Adrenal gland (tissue), 9 donors: ENCODE measurements at regions not wholly inside any gene's neighbourhood (a gene's known extent, or its start where the extent isn't known, plus 50 kb on each side); places are given as distances from the start of the nearest gene placed in this dataset.
A peak's percentile ranks its signal among the peaks of the same experiment; 100 is the strongest.

Experiments used
- DNase-seq, 7 donors: peaks; one replicate each; pipeline ENCODE4 v3.0.0-alpha.2; 2019 to 2020
- H3K27ac ChIP-seq, 5 donors: fragments of 200-600 bp; sonication (generic) in 4 of 5; 1 replicate in 3 of 5; 2 replicates in 2 of 5; pipeline versions ENCODE4 v1.5.1 to v1.8.0; 2016 to 2020; ENCODE audit warnings: mild to moderate bottlenecking in 1 of 5
- H3K27me3 ChIP-seq: fragments of 200-600 bp; 2 replicates; pipeline ENCODE4 v1.8.0; 2021
- H3K36me3 ChIP-seq, 2 donors: fragments of 200-600 bp; replicated peaks in 1 of 2; 1 replicate in 1 of 2; 2 replicates in 1 of 2; pipeline versions ENCODE4 v1.5.1 to v1.8.0; 2018 to 2022
- H3K4me1 ChIP-seq, 2 donors: fragments of 200-600 bp; replicated peaks in 1 of 2; 1 replicate in 1 of 2; 2 replicates in 1 of 2; pipeline versions ENCODE4 v1.5.1 to v1.8.0; 2018 to 2021
- H3K4me3 ChIP-seq, 4 donors: fragments of 200-600 bp; sonication (generic) in 3 of 4; one replicate each; pipeline ENCODE4 v1.5.1; 2016 to 2018
- H3K9me3 ChIP-seq, 3 donors: fragments of 200-600 bp; sonication (generic) in 1 of 3; replicated peaks in 1 of 3; 1 replicate in 2 of 3; 2 replicates in 1 of 3; pipeline versions ENCODE4 v1.5.1 to v1.8.0; 2016 to 2021
- POLR2A ChIP-seq, 2 donors: fragments of 450-650 bp; IDR thresholded peaks; one replicate each; pipeline ENCODE4 v1.6.1; 2017; ENCODE audit warnings: antibody characterized with exemption in 2 of 2, mild to moderate bottlenecking in 2 of 2, moderate library complexity in 1 of 2
- WGBS, 4 donors: extraction: QIAGEN DNeasy Blood & Tissue Kit in 2 of 4; methylation state at CpG; one replicate each; pipeline versions ENCODE4 v1.1.5 to v1.1.7; 2013 to 2017; 5-methylcytosine and 5-hydroxymethylcytosine counted together
- intact Hi-C, 2 donors: fragments of 100-400 bp; cut with DNase I; formaldehyde crosslinking; loops; one replicate each; pipeline versions ENCODE4 v1.14.1 to v1.15.0; 2022 to 2023
- TF ChIP-seq, protein P1 (sequence below), 6 experiments: fragments of 450-650 bp in 4 of 6; fragments of 200-600 bp in 2 of 6; sonication (generic) in 1 of 6; IDR thresholded peaks; 1 replicate in 5 of 6; 2 replicates in 1 of 6; pipeline versions ENCODE4 v1.5.1 to v1.8.0; 2016 to 2021; ENCODE audit warnings: antibody characterized with exemption in 6 of 6, mild to moderate bottlenecking in 2 of 6, moderate library complexity in 1 of 6
- donor health status: healthy with polysubstance abuse.
- donor health status: Bipolar disorder and iron deficiency.
- donor health status: DM: yes; HTN: yes; CAD: no.
- donor health status: DM: no; HTN: no; CAD: no.
- donor health status: DM: no; HTN: no; CAD: no.

DNA sequence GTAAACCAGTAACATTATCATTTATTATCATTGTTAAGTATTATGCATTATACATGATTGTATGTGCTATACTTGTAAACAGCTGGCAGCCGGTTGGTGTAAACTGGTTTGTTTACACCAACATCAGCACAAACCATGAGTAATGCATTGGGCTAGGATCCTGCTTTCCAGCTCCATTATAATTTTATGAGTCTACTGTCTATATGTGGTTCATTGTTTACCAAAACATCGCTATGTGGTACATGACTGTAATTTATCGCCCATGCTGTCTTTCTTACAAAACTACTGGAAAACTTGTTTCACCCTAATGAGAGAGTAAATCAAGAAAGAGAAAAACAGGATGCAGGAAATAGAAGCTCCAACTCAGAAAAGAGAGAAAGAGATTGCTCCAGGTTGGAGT is 224.8 kb upstream of the CBLB start:
- WGBS, 4 donors = 95 to 97% (median 95%) methylated on average over 3 of the region's 3 CpGs
- TF ChIP-seq, protein P1, sequence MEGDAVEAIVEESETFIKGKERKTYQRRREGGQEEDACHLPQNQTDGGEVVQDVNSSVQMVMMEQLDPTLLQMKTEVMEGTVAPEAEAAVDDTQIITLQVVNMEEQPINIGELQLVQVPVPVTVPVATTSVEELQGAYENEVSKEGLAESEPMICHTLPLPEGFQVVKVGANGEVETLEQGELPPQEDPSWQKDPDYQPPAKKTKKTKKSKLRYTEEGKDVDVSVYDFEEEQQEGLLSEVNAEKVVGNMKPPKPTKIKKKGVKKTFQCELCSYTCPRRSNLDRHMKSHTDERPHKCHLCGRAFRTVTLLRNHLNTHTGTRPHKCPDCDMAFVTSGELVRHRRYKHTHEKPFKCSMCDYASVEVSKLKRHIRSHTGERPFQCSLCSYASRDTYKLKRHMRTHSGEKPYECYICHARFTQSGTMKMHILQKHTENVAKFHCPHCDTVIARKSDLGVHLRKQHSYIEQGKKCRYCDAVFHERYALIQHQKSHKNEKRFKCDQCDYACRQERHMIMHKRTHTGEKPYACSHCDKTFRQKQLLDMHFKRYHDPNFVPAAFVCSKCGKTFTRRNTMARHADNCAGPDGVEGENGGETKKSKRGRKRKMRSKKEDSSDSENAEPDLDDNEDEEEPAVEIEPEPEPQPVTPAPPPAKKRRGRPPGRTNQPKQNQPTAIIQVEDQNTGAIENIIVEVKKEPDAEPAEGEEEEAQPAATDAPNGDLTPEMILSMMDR (IDR thresholded peaks at IDR 0.05) = no peak
- TF ChIP-seq POLR2A (IDR thresholded peaks at IDR 0.05) = no peak
- no peak overlapping the region for H3K27ac ChIP-seq
- H3K4me3 ChIP-seq = no peak overlapping the region
- DNase-seq = no peak
- no peaks in the 10 kb centered on the region for H3K27me3 ChIP-seq
- H3K9me3 ChIP-seq = no peaks in the 10 kb centered on the region
- intact Hi-C loops = no loop called here
- H3K36me3 ChIP-seq = no peaks in the 10 kb centered on the region
- H3K4me1 ChIP-seq = peaks cover 9 to 10% of the 10 kb centered on the region in 2 donors

DNA sequence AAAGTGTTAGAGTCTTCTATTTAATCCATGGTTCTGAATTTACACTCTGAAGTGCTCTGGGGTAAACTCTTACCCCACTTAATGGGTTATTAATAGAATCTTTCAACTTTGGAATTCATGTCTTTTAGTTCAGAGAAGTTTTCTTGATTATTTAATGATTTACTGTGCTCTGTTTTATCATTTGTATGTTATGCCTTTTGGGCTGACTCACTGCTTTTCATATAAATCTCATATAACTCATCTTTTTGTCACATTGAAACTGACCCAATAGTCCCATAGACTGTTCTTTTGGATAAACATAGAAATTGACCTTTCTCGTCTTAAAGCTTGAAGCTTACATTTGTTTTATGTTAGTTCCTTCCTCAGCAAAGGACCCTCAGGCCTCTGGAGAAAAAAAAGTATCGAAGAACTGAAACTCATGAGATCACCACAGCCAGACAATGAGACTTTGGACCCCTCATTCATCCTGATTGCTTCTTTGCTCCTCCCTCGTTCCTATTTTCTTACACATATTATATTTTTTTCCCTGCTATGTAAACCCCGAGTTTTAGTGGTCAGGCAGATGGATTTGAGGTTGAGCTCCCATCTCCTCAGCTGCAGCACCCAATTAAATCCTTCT is 229.1 kb upstream of the CBLB start:
- no peaks in the 10 kb centered on the region for H3K36me3 ChIP-seq
- H3K4me1 ChIP-seq = peaks cover 9 to 10% of the 10 kb centered on the region in 2 donors
- TF ChIP-seq, protein P1 (IDR thresholded peaks at IDR 0.05) = no peak
- TF ChIP-seq POLR2A (IDR thresholded peaks at IDR 0.05) = no peak
- WGBS, 4 donors = 42 to 57% (median 50%) methylated on average over 4 of the region's 4 CpGs
- no peaks in the 10 kb centered on the region for H3K27me3 ChIP-seq
- no peak overlapping the region for H3K4me3 ChIP-seq
- intact Hi-C loops = no loop called here
- H3K9me3 ChIP-seq = no peaks in the 10 kb centered on the region
- H3K27ac ChIP-seq = peak overlapping the region in 1 of 5 donors; percentile 7
- DNase-seq = no peak

DNA sequence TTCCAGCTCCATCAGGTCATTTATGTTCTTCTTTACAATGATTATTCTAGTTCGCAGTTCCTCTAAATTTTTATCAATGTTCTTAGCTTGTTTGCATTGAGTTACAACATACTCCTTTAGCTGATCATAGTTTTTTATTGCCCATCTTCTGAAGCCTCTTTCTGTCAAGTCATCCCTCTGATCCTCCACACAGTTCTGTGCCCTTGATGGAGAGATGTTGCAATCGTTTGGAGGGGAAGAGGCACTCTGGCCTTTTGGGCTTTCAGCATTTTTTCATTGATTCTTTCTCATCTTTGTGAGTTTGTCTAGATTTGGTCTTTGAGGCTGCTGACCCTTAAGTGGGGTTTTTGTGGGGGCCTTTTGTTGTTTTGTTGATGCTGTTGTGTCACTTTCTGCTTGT is 234.6 kb upstream of the CBLB start:
- intact Hi-C loops = no loop called here
- Histone ChIP-seq H3K36me3 (no peaks in the 10 kb centered on the region), H3K4me3 (no peak overlapping the region), H3K4me1 (no peaks in the 10 kb centered on the region), H3K9me3 (no peaks in the 10 kb centered on the region), H3K27ac (no peak overlapping the region), H3K27me3 (no peaks in the 10 kb centered on the region)
- peak in 2 of 7 donors; percentile 4 to 18 for DNase-seq
- TF ChIP-seq POLR2A (IDR thresholded peaks at IDR 0.05) = no peak
- TF ChIP-seq, protein P1 (IDR thresholded peaks at IDR 0.05) = no peak
- whole genome bisulfite sequencing, 4 donors = 51 to 64% (median 55%) methylated on average over 2 of the region's 2 CpGs

DNA sequence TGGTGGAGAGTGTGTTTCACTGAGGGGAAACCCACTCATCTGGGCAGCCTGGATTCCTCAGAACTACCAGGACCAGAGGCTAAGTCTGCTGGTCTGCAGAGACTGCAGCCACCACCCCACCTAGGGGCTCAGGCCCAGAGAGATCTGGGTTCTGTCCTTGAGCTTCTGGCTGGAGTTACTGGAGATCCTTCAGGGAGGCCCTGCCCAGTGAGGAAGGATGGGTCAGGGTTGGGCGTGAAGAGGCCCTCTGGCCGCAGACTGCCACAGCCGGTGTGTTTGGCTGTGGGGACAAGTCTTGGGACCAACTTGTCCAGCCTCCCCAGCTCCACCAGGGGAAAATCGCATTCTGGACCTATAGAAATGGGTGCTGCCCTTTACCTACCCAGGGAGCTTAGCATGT is 235.3 kb upstream of the CBLB start:
- TF ChIP-seq, protein P1 (IDR thresholded peaks at IDR 0.05) = no peak
- no peak for TF ChIP-seq POLR2A (IDR thresholded peaks at IDR 0.05)
- WGBS, 4 donors = 60 to 95% (median 82%) methylated on average over 1 to 4 of the region's 4 CpGs
- no peak for DNase-seq

More for the DNA sequence above, 235.3 kb upstream of the CBLB start:
- Histone ChIP-seq H3K27me3 (no peaks in the 10 kb centered on the region), H3K9me3 (no peaks in the 10 kb centered on the region), H3K4me1 (no peaks in the 10 kb centered on the region), H3K36me3 (no peaks in the 10 kb centered on the region), H3K4me3 (no peak overlapping the region), H3K27ac (no peak overlapping the region)
- intact Hi-C loops = no loop called here
